GM12878 (cell line): ENCODE measurements at regions not wholly inside any gene's neighbourhood (a gene's known extent, or its start where the extent isn't known, plus 50 kb on each side); places are given as distances from the start of the nearest gene placed in this dataset.

Source experiments
- ATAC-seq: fragments of 200-7000 bp; cut with Tn5 transposase; 3 replicates; pipeline ENCODE4 v1.9.1; 2020; ENCODE audit warnings: mild to moderate bottlenecking, moderate library complexity
- BruUV-seq: library from RNA; stranded (reverse); fragments of 400-500 nt; replicated peaks from 2 replicates; lab custom pipeline; 2021; lab: Mats Ljungman, UMichigan
- CTCF ChIA-PET: fragments of 300-600 bp; sonication (Branson Sonifier 250); formaldehyde crosslinking; extraction: SDS; loops from one replicate; lab custom pipeline; 2021; ENCODE audit warnings: inconsistent platforms; lab: Yijun Ruan, JAX
- POLR2A ChIA-PET: fragments of 350-600 bp; formaldehyde crosslinking; extraction: SDS; loops from one replicate; lab custom pipeline; 2021; ENCODE audit warnings: inconsistent platforms; lab: Charles Lee
- RAD21 ChIA-PET: fragments of 300-600 bp; sonication (Branson Sonifier 250); formaldehyde crosslinking; loops from one replicate; lab custom pipeline; 2023; ENCODE audit warnings: antibody characterized with exemption; ENCODE audit not compliant: unreplicated experiment; lab: Charles Lee
- SMC1A ChIA-PET: fragments of 300-600 bp; sonication (Branson Sonifier 250); formaldehyde crosslinking; loops from one replicate; lab custom pipeline; 2023; ENCODE audit not compliant: unreplicated experiment, uncharacterized antibody; lab: Charles Lee
- DNase-seq: peaks from one replicate; pipeline ENCODE4 v3.0.0-alpha.2; 2011; ENCODE audit warnings: low read depth, low spot score
- FAIRE-seq: peaks from 3 replicates; lab custom pipeline; 2011; peaks lifted over from hg19 to GRCh38; lab: Jason Lieb, UNC
- H2AFZ ChIP-seq: 2 replicates; pipeline ENCODE4 v1.6.0; 2011; ENCODE audit warnings: low read depth, low read length, control low read depth; ENCODE audit not compliant: control insufficient read depth
- H3K27ac ChIP-seq: 2 replicates; pipeline ENCODE4 v1.5.1; 2011; ENCODE audit warnings: control low read depth; ENCODE audit not compliant: control insufficient read depth, insufficient read depth
- H3K27me3 ChIP-seq, 2 experiments: replicated peaks in 1 of 2; 2 replicates each; pipeline versions ENCODE4 v1.6.0 to v1.6.1; 2011; ENCODE audit warnings: low read length in 1 of 2; ENCODE audit not compliant: control insufficient read depth in 2 of 2, insufficient read depth in 2 of 2
- H3K36me3 ChIP-seq, 2 experiments: 2 replicates each; pipeline ENCODE4 v1.5.1; 2011; ENCODE audit warnings: low read length in 1 of 2; ENCODE audit not compliant: control insufficient read depth in 2 of 2, insufficient read depth in 2 of 2
- H3K4me1 ChIP-seq: 2 replicates; pipeline ENCODE4 v1.6.1; 2011; ENCODE audit warnings: mild to moderate bottlenecking, low read length, moderate library complexity, mixed read lengths; ENCODE audit not compliant: control insufficient read depth, insufficient read depth
- H3K4me2 ChIP-seq: 2 replicates; pipeline ENCODE4 v1.6.0; 2011; ENCODE audit warnings: control low read depth; ENCODE audit not compliant: control insufficient read depth, insufficient read depth
- H3K4me3 ChIP-seq: fragments of 200-600 bp; sonication (generic); 2 replicates; pipeline ENCODE4 v1.5.1; 2016
- H3K79me2 ChIP-seq: 2 replicates; pipeline ENCODE4 v1.6.0; 2011; ENCODE audit warnings: low read length; ENCODE audit not compliant: control insufficient read depth, insufficient read depth
- H3K9ac ChIP-seq: 2 replicates; pipeline ENCODE4 v1.8.0; 2011; ENCODE audit warnings: low read length, control low read depth, mixed read lengths; ENCODE audit not compliant: control insufficient read depth, insufficient read depth
- H3K9me3 ChIP-seq: replicated peaks from 3 replicates; pipeline ENCODE4 v1.5.1; 2011; ENCODE audit warnings: mild to moderate bottlenecking, low read length; ENCODE audit not compliant: control insufficient read depth, insufficient read depth
- H4K20me1 ChIP-seq: 2 replicates; pipeline ENCODE4 v1.6.0; 2011; ENCODE audit not compliant: control insufficient read depth, insufficient read depth
- E2F4 ChIP-seq: IDR thresholded peaks from 2 replicates; pipeline ENCODE4 v1.6.1; 2012; ENCODE audit warnings: low read depth, low read length, improper control_type of control experiment
- EED ChIP-seq: sonication (generic); IDR thresholded peaks from 2 replicates; pipeline ENCODE4 v1.6.1; 2016; ENCODE audit warnings: antibody characterized with exemption, low read depth
- IKZF1 ChIP-seq: fragments of 450-650 bp; conservative IDR thresholded peaks from 2 replicates; pipeline ENCODE4 v1.6.1; 2017; ENCODE audit warnings: antibody characterized with exemption, mild to moderate bottlenecking
- IKZF2 ChIP-seq, 2 experiments: fragments of 450-650 bp; IDR thresholded peaks; 2 replicates each; pipeline ENCODE4 v1.6.1; 2017; ENCODE audit warnings: mild to moderate bottlenecking in 2 of 2, moderate library complexity in 2 of 2
- JUNB ChIP-seq: IDR thresholded peaks from 2 replicates; pipeline ENCODE4 v1.6.1; 2016; ENCODE audit warnings: antibody characterized with exemption, mild to moderate bottlenecking
- LARP7 ChIP-seq: fragments of 450-650 bp; IDR thresholded peaks from 2 replicates; pipeline ENCODE4 v1.6.1; 2017; ENCODE audit warnings: mild to moderate bottlenecking
- MLLT1 ChIP-seq: fragments of 450-650 bp; IDR thresholded peaks from 2 replicates; pipeline ENCODE4 v1.6.1; 2016; ENCODE audit warnings: mild to moderate bottlenecking
- NFYA ChIP-seq: IDR thresholded peaks from 2 replicates; pipeline ENCODE4 v1.6.1; 2011; ENCODE audit warnings: low read depth, mild to moderate bottlenecking, low read length, improper control_type of control experiment, borderline replicate concordance
- RELB ChIP-seq: fragments of 450-650 bp; IDR thresholded peaks from 2 replicates; pipeline ENCODE4 v1.6.1; 2017; ENCODE audit warnings: low read depth, mild to moderate bottlenecking, moderate library complexity
- SIX5 ChIP-seq: IDR thresholded peaks from 2 replicates; pipeline ENCODE4 v1.6.1; 2011; ENCODE audit warnings: mild to moderate bottlenecking, low read depth, low read length, moderate library complexity; ENCODE audit not compliant: severe bottlenecking
- SPI1 ChIP-seq: IDR thresholded peaks from 2 replicates; pipeline ENCODE4 v1.6.1; 2011; ENCODE audit warnings: low read depth, mild to moderate bottlenecking, low read length, moderate library complexity, borderline replicate concordance; ENCODE audit not compliant: insufficient read depth
- ZNF24 ChIP-seq: fragments of 450-650 bp; IDR thresholded peaks from 2 replicates; pipeline ENCODE4 v1.6.1; 2017; ENCODE audit warnings: antibody characterized with exemption, mild to moderate bottlenecking
- WGBS: methylation state at CpG from one replicate; pipeline ENCODE4 v1.1.6; 2016; ENCODE audit warnings: low lambda C conversion rate; ENCODE audit not compliant: insufficient replicate concordance, insufficient coverage; ENCODE audit errors: missing lambda C conversion rate; 5-methylcytosine and 5-hydroxymethylcytosine counted together
- in situ Hi-C: fragments of 300-500 bp; cut with MboI; formaldehyde crosslinking; loops from 9 replicates; pipeline ENCODE4 v1.14.3; 2018; ENCODE audit warnings: mixed read lengths
- intact Hi-C: fragments of 100-400 bp; cut with micrococcal nuclease; formaldehyde crosslinking; loops from one replicate; pipeline ENCODE4 v1.14.2; 2022; ENCODE audit not compliant: unreplicated experiment

- in situ Hi-C loops: no loop called here
- FAIRE-seq (no peak), DNase-seq (no peak)
- Histone ChIP-seq H3K79me2 (no peaks in the 10 kb centered on the region), H3K4me1 (peaks cover 52% of the 10 kb centered on the region), H3K9me3 (no peaks in the 10 kb centered on the region; the same call in 2 of the 3 replicates), H2AFZ (no peak overlapping the region), H4K20me1 (no peaks in the 10 kb centered on the region)
- ChIA-PET CTCF (interaction anchor here (1.7 to 10.9 kb wide), 2 partner anchors 62 to 443 kb away, joined by 4 to 100 read pairs; partner anchors contain the start of gene ATP1B1), POLR2A (interaction anchor here (0.9 to 8.1 kb wide), 9 partner anchors 11 to 69 kb away, joined by 3 to 69 read pairs (median 10); partner anchors contain the start of gene ATP1B1), RAD21 (interaction anchor here (1.1 to 11.2 kb wide), 10 partner anchors 16 to 436 kb away, joined by 3 to 135 read pairs (median 26); partner anchors contain the start of gene ATP1B1), SMC1A (interaction anchor here (0.6 to 13.3 kb wide), 10 partner anchors 9 to 79 kb away, joined by 3 to 343 read pairs (median 9); partner anchors contain the start of gene ATP1B1)
- BruUV-seq: no TSS peak
- TF ChIP-seq JUNB (no peak), MLLT1 (0 out of 2 replicates have a peak, but pooled peaks have one; percentile 38)
- TF ChIP-seq, all 136 proteins: peak for 1
- no peaks in the 10 kb centered on the region for H3K27me3 ChIP-seq
- no peak overlapping the region for H3K4me2 ChIP-seq
- no peak overlapping the region for H3K9ac ChIP-seq
- WGBS: 94% methylated on average over 3 of the region's 3 CpGs
- ATAC-seq: no peak
- H3K27ac ChIP-seq: no peak overlapping the region
- intact Hi-C loops: loop anchor here (5.0 kb wide), 1 partner anchor 61 kb away; the partner anchor contains the start of gene ATP1B1
- no peaks in the 10 kb centered on the region for H3K36me3 ChIP-seq
- H3K4me3 ChIP-seq: no peak overlapping the region
Measured at GRCh38 chr1:169046671-169047070, 59.8 kb upstream of the ATP1B1 start.

- ChIA-PET SMC1A (interaction anchor here (0.8 to 13.3 kb wide), 9 partner anchors 9 to 92 kb away, joined by 3 to 343 read pairs (median 12); partner anchors contain the start of gene ATP1B1), CTCF (interaction anchor here (0.7 to 10.9 kb wide), 3 partner anchors 11 to 444 kb away, joined by 3 to 100 read pairs (median 4); partner anchors contain the start of gene ATP1B1), POLR2A (interaction anchor here (0.9 to 8.1 kb wide), 5 partner anchors 12 to 62 kb away, joined by 3 to 69 read pairs (median 19); partner anchors contain the start of gene ATP1B1), RAD21 (interaction anchor here (1.1 to 11.2 kb wide), 7 partner anchors 9 to 437 kb away, joined by 3 to 135 read pairs (median 34); partner anchors contain the start of gene ATP1B1)
- no peaks in the 10 kb centered on the region for H3K79me2 ChIP-seq
- H2AFZ ChIP-seq: no peak overlapping the region
- H3K9me3 ChIP-seq: no peaks in the 10 kb centered on the region; the same call in 2 of the 3 replicates
- no TSS peak for BruUV-seq
- H3K4me2 ChIP-seq: peak overlapping the region; percentile 28; the same call in 1 of the 2 replicates
- no peak overlapping the region for H3K4me3 ChIP-seq
- H4K20me1 ChIP-seq: no peaks in the 10 kb centered on the region
- ATAC-seq (no peak), FAIRE-seq (no peak), DNase-seq (no peak)
- intact Hi-C loops (loop anchor here (5.0 kb wide), 1 partner anchor 60 kb away; the partner anchor contains the start of gene ATP1B1), in situ Hi-C loops (no loop called here)
- H3K36me3 ChIP-seq: no peaks in the 10 kb centered on the region
- no peak overlapping the region for H3K9ac ChIP-seq
- no peaks in the 10 kb centered on the region for H3K27me3 ChIP-seq
- 0% methylated on average over 1 of the region's 1 CpG for WGBS
- H3K4me1 ChIP-seq: peaks cover 52% of the 10 kb centered on the region
- H3K27ac ChIP-seq: no peak overlapping the region
- no peak for TF ChIP-seq SIX5
- TF ChIP-seq LARP7: 0 out of 2 replicates have a peak, but pooled peaks have one; percentile 22
- 0 out of 2 replicates have a peak, but pooled peaks have one; percentile 28 for TF ChIP-seq RELB
- peak; percentile 20 to 47; a peak in 2 of 4 replicates for TF ChIP-seq IKZF2 (IDR thresholded peaks at IDR 0.05)
- peak; percentile 71 for TF ChIP-seq IKZF1
- no peak for TF ChIP-seq E2F4
- TF ChIP-seq SPI1: no peak
- TF ChIP-seq NFYA: no peak
- TF ChIP-seq EED: peak; percentile 69
- no peak for TF ChIP-seq ZNF24
Measured at GRCh38 chr1:169047074-169047473, 59.4 kb upstream of the ATP1B1 start.
